Gastrocnemius medialis (tissue), 4 donors: ENCODE measurements at regions not wholly inside any gene's neighbourhood (a gene's known extent, or its start where the extent isn't known, plus 50 kb on each side); places are given as distances from the start of the nearest gene placed in this dataset.

Experiments
- POLR2A ChIP-seq, 2 donors: fragments of 450-650 bp; IDR thresholded peaks; one replicate each; pipeline ENCODE4 v1.6.1; 2017; ENCODE audit warnings: antibody characterized with exemption in 2 of 2, mild to moderate bottlenecking in 2 of 2, moderate library complexity in 2 of 2
- TF ChIP-seq, protein P1 (sequence below), 5 experiments: fragments of 450-650 bp in 3 of 5; fragments of 200-600 bp in 2 of 5; sonication (generic) in 2 of 5; IDR thresholded peaks in 4 of 5; conservative IDR thresholded peaks in 1 of 5; 1 replicate in 4 of 5; 2 replicates in 1 of 5; pipeline ENCODE4 v1.5.1; 2016 to 2019; ENCODE audit warnings: antibody characterized with exemption in 5 of 5, mild to moderate bottlenecking in 3 of 5, moderate library complexity in 3 of 5

DNA sequence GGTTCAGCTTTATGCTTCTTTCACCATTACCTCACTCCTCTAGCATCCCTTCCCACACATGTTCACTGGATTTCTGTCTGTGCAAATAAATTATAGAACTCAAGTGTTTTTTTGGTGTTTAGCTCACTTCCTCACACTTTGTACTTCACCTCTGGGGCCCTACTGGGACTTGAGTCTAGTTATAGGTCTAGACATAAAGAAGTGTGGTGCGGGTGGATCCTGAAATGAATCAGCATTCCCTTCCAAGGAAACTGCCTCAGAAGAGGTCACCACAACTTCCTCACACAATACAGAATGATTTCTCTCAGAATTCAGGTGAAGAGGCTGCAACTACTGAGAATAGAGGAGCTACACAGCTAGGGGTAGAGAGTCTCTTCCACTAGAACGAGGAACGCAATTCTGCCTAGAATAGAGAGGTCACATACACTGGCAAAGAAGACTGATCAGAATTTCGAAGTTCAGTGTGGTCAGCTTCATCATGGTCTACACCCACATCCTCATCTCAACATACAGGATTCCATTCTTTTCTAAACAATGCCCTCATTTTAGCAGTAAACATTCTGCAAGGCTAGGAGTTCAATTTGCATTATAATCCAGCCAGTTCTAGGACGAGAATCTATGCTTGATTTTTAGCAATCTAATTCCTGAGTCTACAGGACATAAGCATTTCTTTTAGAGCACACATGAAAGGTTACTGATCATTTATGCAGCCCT lies 938.7 kb upstream of the PHF14 start:
- TF ChIP-seq, protein P1, sequence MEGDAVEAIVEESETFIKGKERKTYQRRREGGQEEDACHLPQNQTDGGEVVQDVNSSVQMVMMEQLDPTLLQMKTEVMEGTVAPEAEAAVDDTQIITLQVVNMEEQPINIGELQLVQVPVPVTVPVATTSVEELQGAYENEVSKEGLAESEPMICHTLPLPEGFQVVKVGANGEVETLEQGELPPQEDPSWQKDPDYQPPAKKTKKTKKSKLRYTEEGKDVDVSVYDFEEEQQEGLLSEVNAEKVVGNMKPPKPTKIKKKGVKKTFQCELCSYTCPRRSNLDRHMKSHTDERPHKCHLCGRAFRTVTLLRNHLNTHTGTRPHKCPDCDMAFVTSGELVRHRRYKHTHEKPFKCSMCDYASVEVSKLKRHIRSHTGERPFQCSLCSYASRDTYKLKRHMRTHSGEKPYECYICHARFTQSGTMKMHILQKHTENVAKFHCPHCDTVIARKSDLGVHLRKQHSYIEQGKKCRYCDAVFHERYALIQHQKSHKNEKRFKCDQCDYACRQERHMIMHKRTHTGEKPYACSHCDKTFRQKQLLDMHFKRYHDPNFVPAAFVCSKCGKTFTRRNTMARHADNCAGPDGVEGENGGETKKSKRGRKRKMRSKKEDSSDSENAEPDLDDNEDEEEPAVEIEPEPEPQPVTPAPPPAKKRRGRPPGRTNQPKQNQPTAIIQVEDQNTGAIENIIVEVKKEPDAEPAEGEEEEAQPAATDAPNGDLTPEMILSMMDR (IDR thresholded peaks at IDR 0.05 in 4 of 5, conservative IDR thresholded peaks at IDR 0.05 in 1 of 5), result no peak
- TF ChIP-seq POLR2A (IDR thresholded peaks at IDR 0.05), result no peak
